HepG2 (cell line): ENCODE measurements at regions not wholly inside any gene's neighbourhood (a gene's known extent, or its start where the extent isn't known, plus 50 kb on each side); places are given as distances from the start of the nearest gene placed in this dataset.

Experiments used
- ATAC-seq: fragments of 200-7000 bp; cut with Tn5 transposase; 3 replicates; pipeline ENCODE4 v1.9.1; 2020; ENCODE audit warnings: mild to moderate bottlenecking, moderate library complexity
- BruUV-seq: library from RNA; stranded (reverse); fragments of 400-500 nt; replicated peaks from 2 replicates; lab custom pipeline; 2021; lab: Mats Ljungman, UMichigan
- CTCF ChIA-PET: fragments of 300-600 bp; formaldehyde crosslinking; extraction: SDS; loops from one replicate; lab custom pipeline; 2021; ENCODE audit warnings: low total read pairs, inconsistent platforms, low intra/inter-chr PET ratio; lab: Yijun Ruan, JAX
- POLR2A ChIA-PET: fragments of 350-600 bp; sonication (Branson Sonifier 250); formaldehyde crosslinking; loops from one replicate; lab custom pipeline; 2020; ENCODE audit warnings: antibody characterized with exemption, inconsistent platforms; lab: Yijun Ruan, JAX
- DNase-seq: peaks from one replicate; pipeline ENCODE4 v3.0.0-alpha.2; 2015; ENCODE audit warnings: low spot score
- FAIRE-seq: peaks from 3 replicates; lab custom pipeline; 2011; peaks lifted over from hg19 to GRCh38; lab: Jason Lieb, UNC
- H2AFZ ChIP-seq: one replicate; pipeline ENCODE4 v1.6.1; 2011; ENCODE audit warnings: low read length, inconsistent platforms
- H3K27ac ChIP-seq: fragments of 300-600 bp; 3 replicates; pipeline ENCODE4 v1.8.0; 2011; ENCODE audit warnings: mixed run types, mild to moderate bottlenecking, mixed read lengths, low read length, inconsistent platforms; ENCODE audit not compliant: insufficient read depth; ENCODE audit errors: extremely low read length
- H3K27me3 ChIP-seq, 2 experiments: fragments of 200-600 bp in 1 of 2; 2 replicates in 1 of 2; 3 replicates in 1 of 2; pipeline versions ENCODE4 v1.6.0 to v1.8.0; 2011; ENCODE audit warnings: low read length in 2 of 2, mild to moderate bottlenecking in 2 of 2, moderate library complexity in 2 of 2, inconsistent platforms in 1 of 2; ENCODE audit not compliant: insufficient read depth in 2 of 2, control insufficient read depth in 1 of 2
- H3K36me3 ChIP-seq, 2 experiments: fragments of 200-600 bp in 1 of 2; replicated peaks in 1 of 2; 2 replicates in 1 of 2; 3 replicates in 1 of 2; pipeline versions ENCODE4 v1.5.1 to v1.8.0; 2011; ENCODE audit warnings: low read length in 2 of 2, inconsistent platforms in 1 of 2; ENCODE audit not compliant: insufficient read depth in 2 of 2, control insufficient read depth in 1 of 2
- H3K4me1 ChIP-seq: 2 replicates; pipeline ENCODE4 v1.5.1; 2012; ENCODE audit warnings: low read length, inconsistent platforms; ENCODE audit not compliant: insufficient read depth
- H3K4me2 ChIP-seq: 2 replicates; pipeline ENCODE4 v1.6.0; 2011; ENCODE audit warnings: low read depth, low read length, inconsistent platforms
- H3K4me3 ChIP-seq, 3 experiments: fragments of 200-600 bp in 1 of 3; sonication (generic), shearing (Covaris generic) in 1 of 3; replicated peaks in 1 of 3; 2 replicates each; pipeline ENCODE4 v1.5.1; 2011 to 2016; ENCODE audit warnings: low read length in 3 of 3, inconsistent platforms in 2 of 3, low read depth in 2 of 3, mild to moderate bottlenecking in 2 of 3, control low read depth in 1 of 3, mixed read lengths in 1 of 3; ENCODE audit not compliant: insufficient read depth in 1 of 3
- H3K79me2 ChIP-seq: one replicate; pipeline ENCODE4 v1.6.1; 2011; ENCODE audit warnings: low read length, inconsistent platforms; ENCODE audit not compliant: insufficient read depth
- H3K9ac ChIP-seq: 2 replicates; pipeline ENCODE4 v1.6.0; 2011; ENCODE audit warnings: mild to moderate bottlenecking, low read depth, low read length, inconsistent platforms; ENCODE audit not compliant: insufficient read depth
- H3K9me3 ChIP-seq: 2 replicates; pipeline ENCODE4 v1.5.1; 2012; ENCODE audit warnings: mild to moderate bottlenecking, low read length
- H4K20me1 ChIP-seq: 2 replicates; pipeline ENCODE4 v1.6.0; 2011; ENCODE audit warnings: inconsistent platforms, mild to moderate bottlenecking, low read length, moderate library complexity; ENCODE audit not compliant: insufficient read depth
- HNF4A ChIP-seq: sonication (generic); formaldehyde crosslinking; IDR thresholded peaks from 2 replicates; pipeline ENCODE4 v1.4.0; 2020; ENCODE audit warnings: missing genetic modification reagents
- JARID2 ChIP-seq: sonication (generic); formaldehyde crosslinking; IDR thresholded peaks from 2 replicates; pipeline ENCODE4 v1.8.1; 2023; ENCODE audit warnings: missing genetic modification reagents, inconsistent platforms; ENCODE audit not compliant: insufficient replicate concordance
- NCOA5 ChIP-seq: sonication (generic); formaldehyde crosslinking; IDR thresholded peaks from 2 replicates; pipeline ENCODE4 v1.4.0; 2020; ENCODE audit warnings: missing genetic modification reagents
- PRMT3 ChIP-seq: sonication (generic); formaldehyde crosslinking; IDR thresholded peaks from 2 replicates; pipeline ENCODE4 v1.8.1; 2022; ENCODE audit warnings: low read depth, mild to moderate bottlenecking, moderate library complexity, missing genetic modification reagents, borderline replicate concordance
- ZNF256 ChIP-seq: sonication (generic); formaldehyde crosslinking; conservative IDR thresholded peaks from 2 replicates; pipeline ENCODE4 v1.4.0; 2020; ENCODE audit warnings: missing genetic modification reagents
- ZNF367 ChIP-seq: sonication (generic); formaldehyde crosslinking; IDR thresholded peaks from 2 replicates; pipeline ENCODE4 v1.4.0; 2020; ENCODE audit warnings: missing genetic modification reagents, borderline replicate concordance
- ZNF543 ChIP-seq: sonication (generic); formaldehyde crosslinking; IDR thresholded peaks from 2 replicates; pipeline ENCODE4 v1.4.0; 2020; ENCODE audit warnings: mild to moderate bottlenecking, missing genetic modification reagents
- WGBS: methylation state at CpG from one replicate; pipeline ENCODE4 v1.1.6; 2017; ENCODE audit warnings: low lambda C conversion rate; 5-methylcytosine and 5-hydroxymethylcytosine counted together
- in situ Hi-C: cut with HindIII; loops from 2 replicates; pipeline ENCODE4 v1.10.0; 2017; ENCODE audit warnings: low pct_unique_long_range_greater_than_20kb; ENCODE audit not compliant: extremely low pct_ligation_motif_present
- intact Hi-C: fragments of 100-400 bp; cut with micrococcal nuclease; formaldehyde crosslinking; loops from one replicate; pipeline ENCODE4 v1.10.0; 2022; ENCODE audit not compliant: unreplicated experiment
- TF ChIP-seq, protein P1 (sequence below): sonication (generic); formaldehyde crosslinking; IDR thresholded peaks from 2 replicates; pipeline ENCODE4 v1.8.0; 2022; ENCODE audit warnings: missing genetic modification reagents, mild to moderate bottlenecking, inconsistent platforms, borderline replicate concordance
- TF ChIP-seq, protein P2 (sequence below): sonication (generic); formaldehyde crosslinking; IDR thresholded peaks from 2 replicates; pipeline ENCODE4 v1.4.0; 2020; ENCODE audit warnings: mild to moderate bottlenecking, missing genetic modification reagents

DNA sequence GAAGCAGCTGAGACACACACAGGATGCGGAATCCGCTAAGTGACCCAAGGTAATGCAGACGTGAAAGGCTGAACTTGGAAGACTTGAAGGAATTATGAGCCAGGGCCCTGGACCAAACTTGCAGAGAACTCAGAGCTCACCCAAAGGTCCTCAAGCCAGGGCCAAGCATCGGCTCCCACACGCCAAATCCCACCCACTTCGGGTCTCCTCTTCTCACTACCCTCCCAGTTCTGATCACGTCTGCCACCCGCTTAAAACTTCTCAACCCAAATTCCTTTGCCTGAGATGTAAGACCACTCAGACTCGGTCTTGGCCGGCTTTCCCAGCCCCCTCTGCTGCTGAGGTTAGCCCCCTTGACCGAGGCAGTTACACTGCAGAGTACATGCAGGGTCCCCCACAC lies 130.1 kb downstream of the PSMG1 start:
- TF ChIP-seq ZNF543 (CRISPR knock-in tag) (no peak), PRMT3 (CRISPR knock-in tag) (no peak), ZNF256 (CRISPR knock-in tag) (no peak), HNF4A (no peak), ZNF367 (no peak), NCOA5 (CRISPR knock-in tag) (no peak), JARID2 (CRISPR knock-in tag) (no peak)
- TF ChIP-seq, protein P1, sequence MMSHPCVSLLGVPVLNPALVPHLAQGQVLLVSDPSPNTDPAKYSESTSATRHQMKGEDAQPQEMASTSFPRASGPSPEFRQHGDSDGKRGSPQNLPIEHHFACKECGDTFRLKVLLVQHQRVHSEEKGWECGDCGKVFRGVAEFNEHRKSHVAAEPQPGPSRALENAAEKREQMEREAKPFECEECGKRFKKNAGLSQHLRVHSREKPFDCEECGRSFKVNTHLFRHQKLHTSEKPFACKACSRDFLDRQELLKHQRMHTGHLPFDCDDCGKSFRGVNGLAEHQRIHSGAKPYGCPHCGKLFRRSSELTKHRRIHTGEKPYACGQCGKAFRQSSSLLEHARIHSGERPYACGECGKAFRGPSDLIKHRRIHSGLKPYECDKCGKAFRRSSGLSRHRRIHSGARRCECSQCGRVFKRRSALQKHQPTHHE (CRISPR knock-in tag) = no peak
- TF ChIP-seq, protein P2, sequence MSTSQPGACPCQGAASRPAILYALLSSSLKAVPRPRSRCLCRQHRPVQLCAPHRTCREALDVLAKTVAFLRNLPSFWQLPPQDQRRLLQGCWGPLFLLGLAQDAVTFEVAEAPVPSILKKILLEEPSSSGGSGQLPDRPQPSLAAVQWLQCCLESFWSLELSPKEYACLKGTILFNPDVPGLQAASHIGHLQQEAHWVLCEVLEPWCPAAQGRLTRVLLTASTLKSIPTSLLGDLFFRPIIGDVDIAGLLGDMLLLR = no peak
- TF ChIP-seq, all 625 proteins: peak for 0
- no peak overlapping the region for H3K4me2 ChIP-seq
- ATAC-seq (no peak), DNase-seq (no peak), FAIRE-seq (no peak)
- no TSS peak for BruUV-seq
- intact Hi-C loops = no loop called here
- ChIA-PET CTCF (no interaction called here), POLR2A (no interaction called here)
- no peak overlapping the region for H3K4me3 ChIP-seq
- no peak overlapping the region for H2AFZ ChIP-seq
- no peaks in the 10 kb centered on the region for H3K9me3 ChIP-seq
- no peak overlapping the region for H3K27ac ChIP-seq
- H3K9ac ChIP-seq = no peak overlapping the region
- H3K27me3 ChIP-seq = no peaks in the 10 kb centered on the region
- in situ Hi-C loops = no loop called here
- no peaks in the 10 kb centered on the region for H4K20me1 ChIP-seq
- no peaks in the 10 kb centered on the region for H3K36me3 ChIP-seq
- 80% methylated on average over 11 of the region's 11 CpGs for WGBS
- no peaks in the 10 kb centered on the region for H3K79me2 ChIP-seq
- H3K4me1 ChIP-seq = peaks cover 17% of the 10 kb centered on the region
